ENCODE measurements at regions not wholly inside any gene's neighbourhood (a gene's known extent, or its start where the extent isn't known, plus 50 kb on each side); places are given as distances from the start of the nearest gene placed in this dataset.
"Not testable (repeated sequence)": the region's sequence is repeated elsewhere in the genome, so short reads cannot be mapped to it uniquely, and the experiment has no call there.

DNA sequence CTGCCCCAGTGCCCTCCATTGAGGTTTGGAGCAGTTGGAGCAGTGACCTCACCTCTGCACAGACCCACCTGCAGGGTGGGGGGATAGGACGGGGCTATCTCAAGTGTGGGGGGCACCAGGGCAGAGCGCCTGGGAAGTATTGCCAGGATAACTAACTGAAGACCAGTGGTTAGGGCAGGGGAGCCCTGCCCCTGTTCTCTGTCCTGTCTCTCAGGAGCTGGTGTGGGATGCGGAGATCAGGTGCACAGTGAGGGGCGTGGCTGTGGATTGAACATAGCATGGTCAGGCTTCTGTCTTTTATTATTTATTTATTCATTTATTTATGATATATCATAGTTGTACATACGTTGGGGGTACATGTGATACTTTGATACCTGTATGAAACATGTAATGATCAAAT lies 256.6 kb downstream of the GADD45G start:
- TF ChIP-seq, protein P1, sequence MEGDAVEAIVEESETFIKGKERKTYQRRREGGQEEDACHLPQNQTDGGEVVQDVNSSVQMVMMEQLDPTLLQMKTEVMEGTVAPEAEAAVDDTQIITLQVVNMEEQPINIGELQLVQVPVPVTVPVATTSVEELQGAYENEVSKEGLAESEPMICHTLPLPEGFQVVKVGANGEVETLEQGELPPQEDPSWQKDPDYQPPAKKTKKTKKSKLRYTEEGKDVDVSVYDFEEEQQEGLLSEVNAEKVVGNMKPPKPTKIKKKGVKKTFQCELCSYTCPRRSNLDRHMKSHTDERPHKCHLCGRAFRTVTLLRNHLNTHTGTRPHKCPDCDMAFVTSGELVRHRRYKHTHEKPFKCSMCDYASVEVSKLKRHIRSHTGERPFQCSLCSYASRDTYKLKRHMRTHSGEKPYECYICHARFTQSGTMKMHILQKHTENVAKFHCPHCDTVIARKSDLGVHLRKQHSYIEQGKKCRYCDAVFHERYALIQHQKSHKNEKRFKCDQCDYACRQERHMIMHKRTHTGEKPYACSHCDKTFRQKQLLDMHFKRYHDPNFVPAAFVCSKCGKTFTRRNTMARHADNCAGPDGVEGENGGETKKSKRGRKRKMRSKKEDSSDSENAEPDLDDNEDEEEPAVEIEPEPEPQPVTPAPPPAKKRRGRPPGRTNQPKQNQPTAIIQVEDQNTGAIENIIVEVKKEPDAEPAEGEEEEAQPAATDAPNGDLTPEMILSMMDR (IDR thresholded peaks at IDR 0.05 in 2 of 3, conservative IDR thresholded peaks at IDR 0.05 in 1 of 3; ENCODE audit: control insufficient read depth in 2 of 3, extremely low read depth in 1 of 3, insufficient read depth in 1 of 3, low read depth in 3 of 3, low read length in 3 of 3): not testable (repeated sequence)
- not testable (repeated sequence) for TF ChIP-seq JUNB (IDR thresholded peaks at IDR 0.05); MXI1 (IDR thresholded peaks at IDR 0.05; ENCODE audit: low read depth, low read length); EP300 (IDR thresholded peaks at IDR 0.05; ENCODE audit: borderline replicate concordance in 1 of 2, control insufficient read depth in 1 of 2, low read depth in 2 of 2, low read length in 2 of 2); ZZZ3 (IDR thresholded peaks at IDR 0.05; ENCODE audit: control insufficient read depth, insufficient read length, low read depth); MYC (IDR thresholded peaks at IDR 0.05; ENCODE audit: insufficient read depth, insufficient read length, insufficient replicate concordance, low read length, severe bottlenecking); SMARCA5 (IDR thresholded peaks at IDR 0.05); POLR2A (IDR thresholded peaks at IDR 0.05; ENCODE audit: low read depth, low read length); NR2C2 (IDR thresholded peaks at IDR 0.05; ENCODE audit: borderline replicate concordance, control insufficient read depth, insufficient read length, low read depth); TARDBP (IDR thresholded peaks at IDR 0.05; ENCODE audit: borderline replicate concordance); HDAC2 (IDR thresholded peaks at IDR 0.05); HDAC6 (IDR thresholded peaks at IDR 0.05; ENCODE audit: unreplicated experiment); RFX5 (IDR thresholded peaks at IDR 0.05; ENCODE audit: low read depth, low read length)
- TF ChIP-seq, protein P2, sequence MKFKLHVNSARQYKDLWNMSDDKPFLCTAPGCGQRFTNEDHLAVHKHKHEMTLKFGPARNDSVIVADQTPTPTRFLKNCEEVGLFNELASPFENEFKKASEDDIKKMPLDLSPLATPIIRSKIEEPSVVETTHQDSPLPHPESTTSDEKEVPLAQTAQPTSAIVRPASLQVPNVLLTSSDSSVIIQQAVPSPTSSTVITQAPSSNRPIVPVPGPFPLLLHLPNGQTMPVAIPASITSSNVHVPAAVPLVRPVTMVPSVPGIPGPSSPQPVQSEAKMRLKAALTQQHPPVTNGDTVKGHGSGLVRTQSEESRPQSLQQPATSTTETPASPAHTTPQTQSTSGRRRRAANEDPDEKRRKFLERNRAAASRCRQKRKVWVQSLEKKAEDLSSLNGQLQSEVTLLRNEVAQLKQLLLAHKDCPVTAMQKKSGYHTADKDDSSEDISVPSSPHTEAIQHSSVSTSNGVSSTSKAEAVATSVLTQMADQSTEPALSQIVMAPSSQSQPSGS (IDR thresholded peaks at IDR 0.05; ENCODE audit: low read length): not testable (repeated sequence)
